GM18511 (cell line): ENCODE measurements at regions not wholly inside any gene's neighbourhood (a gene's known extent, or its start where the extent isn't known, plus 50 kb on each side); places are given as distances from the start of the nearest gene placed in this dataset.

ENCODE experiments used
- ATAC-seq: cut with Tn5 transposase; IDR thresholded peaks from one replicate; pipeline ENCODE4 v1.9.1; 2021; ENCODE audit warnings: mild to moderate bottlenecking, moderate library complexity; ENCODE audit not compliant: unreplicated experiment

DNA sequence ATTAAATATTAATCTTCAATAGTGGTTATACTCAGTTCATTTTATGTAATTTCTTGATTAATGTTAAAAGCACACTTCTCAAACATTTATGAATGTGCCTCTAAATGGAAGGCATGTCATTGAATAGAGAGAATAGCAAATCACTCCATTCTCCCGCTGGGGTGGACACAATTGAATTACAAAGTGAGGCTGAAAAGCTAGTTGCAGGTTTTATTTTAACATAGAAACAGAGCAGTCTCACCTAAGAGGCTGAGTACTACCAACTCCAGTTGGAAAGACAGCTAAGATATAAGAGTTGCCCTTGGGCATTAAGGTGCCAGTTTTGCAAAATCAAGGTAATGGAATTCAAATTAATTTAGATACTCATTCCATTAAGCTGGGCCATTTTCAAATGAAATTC lies 147.2 kb downstream of the PCSK1 start:
- no peak for ATAC-seq

DNA sequence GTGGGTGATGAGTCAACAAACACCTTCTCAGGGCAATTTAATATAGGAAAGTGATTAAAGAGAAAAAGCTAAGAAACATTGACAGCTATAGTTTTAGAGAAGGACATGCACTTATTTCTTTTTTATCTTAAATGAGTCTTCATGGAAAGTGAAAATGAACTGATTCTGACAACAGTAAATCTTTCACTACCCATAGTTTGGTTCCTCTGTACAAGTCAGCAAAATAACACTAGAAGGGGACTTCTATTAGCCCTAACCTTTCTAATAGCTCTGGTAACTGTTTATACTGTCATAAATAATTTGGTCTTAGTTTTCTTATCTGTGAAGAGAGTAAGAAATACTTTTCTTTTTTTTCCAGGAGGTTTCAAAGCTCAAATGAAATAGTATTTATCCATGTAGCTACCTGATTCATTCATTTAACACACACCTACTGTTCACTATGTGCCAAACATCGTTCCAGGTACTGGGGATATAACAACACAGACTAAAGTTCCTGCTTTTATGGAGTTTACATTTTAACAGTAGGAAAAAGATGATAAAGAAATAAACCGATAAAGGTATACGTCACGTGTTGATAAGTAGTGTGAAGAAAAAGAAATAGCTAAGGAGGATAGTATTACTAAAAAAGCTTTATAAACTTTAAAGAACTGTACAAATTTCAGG lies 148.2 kb downstream of the PCSK1 start:
- no peak for ATAC-seq

DNA sequence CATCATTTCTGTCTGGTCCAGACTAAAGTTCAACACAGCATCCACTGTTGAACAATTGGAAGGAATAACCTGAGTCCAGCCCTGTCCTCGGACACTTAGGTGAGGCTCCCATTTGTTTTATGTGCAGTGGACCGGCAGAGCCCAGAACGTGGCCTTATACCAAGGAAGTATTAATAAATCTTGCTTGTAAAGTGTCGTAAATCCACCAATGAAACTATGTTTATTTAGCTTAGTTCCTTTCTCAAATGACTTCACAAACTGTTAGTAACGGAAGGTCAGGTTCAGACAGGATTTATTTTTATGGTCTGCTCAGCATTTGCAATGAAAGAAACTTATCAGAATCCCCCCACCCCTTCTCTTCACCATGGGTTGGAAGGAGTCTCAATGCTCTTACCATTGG lies 149.5 kb downstream of the PCSK1 start:
- no peak for ATAC-seq

DNA sequence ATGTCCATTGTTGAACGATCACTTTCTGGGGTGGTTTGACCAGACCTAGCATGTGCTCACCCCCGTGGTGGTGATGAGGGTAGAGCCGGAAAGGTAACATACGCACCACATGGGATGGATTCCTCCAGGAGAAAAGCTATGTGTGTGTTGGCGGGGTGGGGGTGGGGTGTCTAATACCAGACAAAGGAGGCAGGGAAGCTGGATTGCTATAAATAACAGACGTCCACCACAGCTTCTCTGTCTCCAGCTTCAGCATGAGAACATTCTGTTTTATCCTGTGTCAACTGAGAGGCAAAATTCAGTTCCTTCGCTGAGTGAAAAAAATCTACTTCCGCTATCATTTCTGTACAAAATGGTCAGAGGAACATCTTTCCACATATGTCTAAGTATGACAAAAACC lies 151.0 kb downstream of the PCSK1 start:
- no peak for ATAC-seq

DNA sequence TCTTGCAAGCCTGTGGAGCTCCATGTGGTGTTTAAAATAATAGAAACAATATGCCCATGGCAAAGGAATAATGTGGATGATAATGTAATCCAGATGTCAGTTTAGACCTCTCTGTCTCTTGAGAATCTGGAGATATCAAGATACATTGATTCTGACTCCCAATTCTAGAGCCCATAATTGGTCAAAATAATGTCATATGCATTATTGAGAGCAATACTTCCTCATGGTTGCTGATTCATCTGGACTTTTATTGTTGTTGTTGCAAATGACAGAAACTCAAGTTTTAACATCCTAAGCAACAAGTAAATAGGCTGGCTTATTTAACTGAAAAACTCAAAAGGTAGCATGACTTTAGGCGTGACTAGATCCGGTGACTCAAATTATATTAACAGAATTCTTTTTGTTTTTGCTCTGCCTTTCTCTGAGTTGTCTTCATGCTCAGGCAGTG lies 152.1 kb downstream of the PCSK1 start:
- no peak for ATAC-seq

DNA sequence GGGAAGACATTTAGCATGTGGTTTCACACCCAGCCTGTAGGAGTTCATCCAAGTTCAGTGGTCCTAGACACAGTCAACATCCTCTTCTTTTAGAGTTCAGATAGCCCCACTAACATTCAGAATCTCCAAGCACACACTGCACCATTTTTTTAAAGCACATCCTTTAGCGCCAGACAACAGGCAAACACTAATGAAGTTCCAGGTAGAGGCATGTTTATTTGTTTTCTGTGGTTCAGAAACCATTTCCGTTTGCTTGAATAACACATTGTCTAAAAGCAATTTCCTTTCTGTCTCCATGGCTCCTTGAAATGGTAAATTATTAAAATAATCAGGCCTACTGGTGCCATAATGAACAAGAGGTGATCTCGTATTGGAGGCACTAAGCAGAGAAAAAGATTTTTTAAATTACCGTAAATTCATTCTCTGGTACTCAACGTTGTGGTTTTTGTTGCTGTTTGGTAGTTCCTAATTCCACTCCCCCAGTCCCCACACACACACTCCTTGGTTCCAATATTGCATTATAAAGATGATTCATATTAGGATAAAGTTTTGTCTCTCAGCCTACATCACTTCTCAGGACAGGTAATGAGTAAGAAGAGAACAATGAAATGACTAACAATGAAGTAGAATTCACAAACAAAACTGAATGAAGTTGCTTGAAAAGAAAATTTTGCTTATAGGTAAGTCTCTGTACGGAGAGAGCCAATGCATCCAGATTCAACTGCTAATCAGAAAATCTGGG lies 153.1 kb downstream of the PCSK1 start:
- peak; percentile 84 for ATAC-seq

DNA sequence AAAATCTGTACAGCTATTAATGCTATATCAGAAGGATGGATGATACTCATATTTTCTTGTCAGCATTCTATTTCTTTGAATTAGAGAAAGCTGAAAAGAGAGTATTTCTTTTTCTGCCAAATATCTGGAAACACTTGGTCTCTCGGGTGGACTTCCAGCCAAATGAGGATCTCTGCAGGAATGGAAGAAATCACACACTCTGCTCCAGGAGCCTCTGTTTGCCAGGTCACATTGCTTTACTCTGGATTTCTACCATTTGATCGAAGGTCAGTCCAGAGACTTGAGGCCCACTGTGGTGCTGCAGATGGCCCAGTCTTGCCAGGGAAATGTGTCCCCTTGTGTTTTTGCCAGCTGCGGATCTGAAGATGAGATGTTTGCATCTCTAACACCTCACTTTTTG lies 154.1 kb downstream of the PCSK1 start:
- no peak for ATAC-seq

DNA sequence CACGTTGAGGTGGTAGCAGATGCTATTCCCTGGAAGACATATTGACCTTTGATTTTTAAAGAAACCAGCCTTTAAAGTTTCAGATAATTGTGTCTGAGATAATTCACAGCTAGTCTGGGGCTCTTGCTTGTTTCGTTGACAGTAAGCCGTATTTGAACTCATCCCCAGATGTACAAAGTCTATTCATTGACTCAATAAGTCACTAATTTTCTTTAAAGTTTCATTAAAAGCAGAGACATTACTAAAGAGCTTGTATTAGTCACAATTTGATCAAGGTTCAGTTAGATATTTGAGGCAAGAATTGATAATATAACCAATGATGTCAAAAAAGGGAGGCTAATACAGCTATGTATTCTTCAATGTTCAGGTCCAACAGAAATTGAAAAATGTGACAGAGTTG lies 158.0 kb downstream of the PCSK1 start:
- no peak for ATAC-seq

DNA sequence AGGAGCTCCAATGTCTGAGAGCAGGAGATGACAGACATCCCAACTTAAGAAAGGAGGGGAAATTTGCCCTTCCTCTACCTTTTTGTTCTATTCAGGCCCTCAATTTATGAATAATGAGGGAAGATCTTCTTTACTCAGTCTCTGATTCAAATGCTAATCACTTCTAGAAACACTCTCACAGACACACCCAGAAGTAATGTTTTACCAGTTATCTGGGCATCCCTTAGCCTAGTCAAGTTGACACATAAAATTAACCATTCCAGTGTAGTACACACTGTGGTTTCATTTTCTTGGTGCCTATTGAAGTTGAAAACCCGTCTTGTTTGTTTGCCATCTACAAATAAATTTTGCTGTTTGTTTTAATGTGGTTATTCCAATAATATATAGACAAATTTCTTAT lies 167.6 kb downstream of the PCSK1 start:
- ATAC-seq = no peak

DNA sequence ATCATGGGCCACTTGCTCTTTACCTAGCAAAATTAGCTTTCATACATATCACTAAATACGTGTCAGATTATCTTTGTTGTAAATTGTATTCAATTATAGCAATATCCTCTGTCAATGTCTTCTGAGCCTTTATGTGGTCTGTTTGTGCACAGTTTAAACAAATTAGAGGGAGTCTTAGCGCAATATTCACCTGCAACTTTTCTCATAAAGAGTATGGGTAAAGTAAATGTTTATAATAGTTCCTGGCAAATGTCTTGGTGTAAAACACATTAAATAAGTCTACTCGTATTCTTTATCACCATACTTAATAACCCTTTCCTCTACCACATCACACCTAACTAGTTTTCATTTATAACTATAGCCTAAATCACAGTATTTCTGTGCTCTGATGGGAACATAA lies 169.0 kb downstream of the PCSK1 start:
- no peak for ATAC-seq

DNA sequence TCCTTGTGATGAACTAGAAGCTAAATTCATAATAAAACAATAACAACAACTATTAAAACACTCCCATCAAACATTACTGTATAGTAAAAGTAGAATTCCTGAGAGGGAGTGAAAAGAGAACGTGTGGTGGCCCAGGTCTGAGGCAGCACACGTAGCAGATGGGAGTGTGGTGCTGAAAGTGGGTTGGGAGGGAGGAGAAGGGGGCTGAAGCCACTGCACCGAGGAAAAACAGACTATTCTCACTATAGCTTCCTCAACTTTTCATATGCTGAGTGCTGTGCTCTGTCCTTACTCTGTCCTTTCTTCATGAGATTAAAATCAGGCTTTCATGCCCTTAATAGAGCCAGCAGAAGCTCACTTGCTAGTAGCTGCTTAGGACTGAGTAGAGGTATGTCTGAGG lies 170.9 kb downstream of the PCSK1 start:
- ATAC-seq = no peak

DNA sequence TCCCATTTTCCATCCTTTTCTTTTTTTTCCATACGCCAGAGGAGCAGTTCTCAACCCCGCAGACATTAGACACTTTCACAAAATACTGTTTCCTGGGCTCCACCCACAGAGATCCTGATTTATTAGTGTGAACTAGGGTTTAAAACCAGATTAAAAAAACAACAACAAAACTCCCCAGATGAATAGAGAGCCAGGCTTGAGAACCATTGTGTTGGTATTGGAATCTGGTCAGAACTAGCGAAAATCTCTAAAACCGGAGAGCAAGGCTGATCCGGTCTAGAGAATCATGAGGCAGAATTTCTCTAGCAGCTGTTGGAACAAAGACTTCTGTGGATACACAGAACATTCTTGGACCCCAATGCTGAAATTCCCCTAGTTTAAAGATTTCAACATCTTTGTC lies 173.0 kb downstream of the PCSK1 start:
- ATAC-seq = no peak

DNA sequence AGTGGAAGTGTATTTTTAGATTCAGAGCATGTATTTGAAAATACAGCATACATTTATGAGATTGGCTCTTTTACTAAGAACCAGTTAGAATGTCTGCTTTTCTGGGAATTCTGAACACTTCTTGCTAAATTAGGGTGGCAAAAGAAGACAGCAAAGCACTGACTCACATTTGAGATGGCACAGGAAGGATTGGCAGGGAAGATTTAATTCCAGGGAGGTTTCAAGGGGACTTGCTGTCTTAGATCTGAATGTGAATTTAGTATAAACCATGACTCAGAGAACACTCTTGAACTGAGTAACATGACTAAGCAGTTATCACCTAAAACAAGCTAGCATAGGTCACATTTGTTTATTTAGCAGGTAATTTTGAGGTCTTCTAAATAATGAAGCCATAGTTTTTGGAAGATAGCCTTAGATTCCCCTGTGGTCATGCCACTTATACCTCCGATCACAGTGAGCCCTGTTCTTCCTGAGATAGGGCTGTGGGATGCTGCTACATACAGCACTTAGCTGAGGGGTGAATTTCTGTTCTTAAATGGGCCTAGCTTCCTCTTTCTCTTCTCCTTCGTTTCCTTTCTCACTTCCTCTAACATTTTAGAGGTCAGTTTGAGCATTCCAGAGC lies 173.8 kb downstream of the PCSK1 start:
- ATAC-seq = peak; percentile 78

DNA sequence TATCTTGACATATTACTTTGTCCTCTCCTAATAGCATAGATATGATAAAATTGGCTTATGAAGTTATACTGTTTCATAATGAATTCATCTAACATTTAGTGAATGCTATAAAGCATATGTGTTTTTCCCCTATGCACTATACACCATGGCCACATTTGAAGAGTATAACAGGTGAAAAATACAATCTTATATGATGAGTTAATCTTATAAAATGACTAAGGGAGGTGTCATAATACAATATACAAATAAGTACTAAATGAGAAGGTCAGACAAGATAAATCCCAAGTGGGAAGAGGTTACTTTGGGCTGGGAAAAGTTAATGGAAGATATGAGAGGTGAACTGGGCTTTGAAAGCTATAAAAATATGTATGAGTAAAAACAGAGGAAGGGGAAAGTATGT lies 174.4 kb downstream of the PCSK1 start:
- ATAC-seq = no peak

DNA sequence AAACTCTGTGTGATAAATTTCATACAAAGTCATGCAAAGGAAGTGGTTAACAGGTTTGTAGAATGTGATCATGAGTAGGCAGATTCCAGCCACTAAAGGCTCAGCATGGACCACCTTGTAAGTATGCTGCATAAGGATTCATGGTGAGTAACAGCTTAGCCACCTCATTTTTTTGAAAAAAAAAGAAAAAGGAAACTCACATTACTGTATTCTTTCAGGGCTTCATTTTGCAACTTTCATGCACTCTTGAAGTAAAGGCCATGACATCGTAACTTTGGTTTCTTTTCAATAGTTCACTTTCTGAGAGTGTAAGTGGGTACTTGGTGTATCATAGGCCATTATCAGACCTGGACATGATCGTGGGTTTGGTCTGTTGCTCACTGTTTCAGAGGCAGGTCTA lies 175.1 kb downstream of the PCSK1 start:
- ATAC-seq = no peak

DNA sequence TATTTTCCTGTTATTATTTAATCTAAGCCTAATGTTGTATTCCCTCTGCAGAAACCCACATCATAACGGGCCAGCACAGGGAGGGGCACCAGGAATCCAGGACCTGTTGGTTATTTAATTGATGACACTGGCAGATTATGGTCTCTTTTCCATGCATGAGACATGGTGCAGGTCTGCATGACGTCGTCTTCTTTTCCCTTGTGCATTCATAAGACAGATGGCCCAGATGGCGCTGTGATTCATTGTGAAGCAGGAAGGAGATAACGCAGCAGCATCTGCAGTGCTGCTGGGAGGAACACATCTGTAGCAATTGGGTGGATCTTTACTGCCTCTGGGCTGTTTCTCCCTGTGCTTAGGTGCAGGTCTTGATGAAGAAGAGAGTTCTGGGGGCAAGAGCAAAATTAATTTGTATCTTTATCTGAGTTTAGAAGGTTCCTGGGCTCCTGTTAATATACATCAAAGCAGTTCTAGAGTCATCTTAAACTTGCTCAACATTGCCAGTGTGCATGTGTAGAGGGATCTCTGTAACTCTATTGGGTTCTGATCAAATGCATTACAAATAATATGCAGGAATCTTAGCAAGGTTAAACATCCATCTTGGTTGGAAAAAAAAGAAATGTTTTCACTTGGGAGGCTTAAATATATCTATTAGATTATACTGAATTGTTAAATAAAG lies 176.1 kb downstream of the PCSK1 start:
- ATAC-seq = no peak

DNA sequence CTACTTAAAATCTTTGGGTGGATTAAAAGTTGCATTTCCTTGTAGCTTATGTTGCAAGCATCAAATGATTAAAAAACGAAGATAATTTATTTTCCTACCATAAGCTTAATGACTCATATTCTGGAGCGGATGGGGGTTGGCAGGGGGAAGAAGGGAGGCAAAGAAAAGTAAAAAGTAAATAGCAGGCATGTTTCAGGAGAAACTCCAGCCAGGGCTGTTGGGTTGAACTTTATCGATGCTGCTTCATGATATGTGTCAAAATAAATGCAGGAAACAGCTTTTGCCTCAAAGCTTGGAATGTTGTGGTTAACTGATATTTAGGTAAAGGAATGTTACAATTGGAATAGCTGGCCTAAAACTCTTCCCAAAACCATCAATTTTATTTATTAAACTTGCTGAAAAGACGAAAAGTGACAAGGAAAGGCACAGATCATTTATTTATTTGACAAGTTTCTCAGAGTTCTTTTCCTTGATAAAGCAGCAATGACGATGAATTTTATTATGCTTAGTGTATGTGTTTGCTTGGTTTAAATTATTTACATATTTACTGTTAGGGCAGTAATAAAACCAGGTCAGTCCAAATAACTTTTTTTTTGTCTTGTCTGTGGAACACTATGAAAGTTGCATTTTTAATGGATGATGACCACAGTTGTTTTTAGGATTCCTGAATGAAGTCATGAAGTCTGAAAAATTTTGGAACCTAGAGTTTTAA lies 177.9 kb downstream of the PCSK1 start:
- ATAC-seq = no peak

DNA sequence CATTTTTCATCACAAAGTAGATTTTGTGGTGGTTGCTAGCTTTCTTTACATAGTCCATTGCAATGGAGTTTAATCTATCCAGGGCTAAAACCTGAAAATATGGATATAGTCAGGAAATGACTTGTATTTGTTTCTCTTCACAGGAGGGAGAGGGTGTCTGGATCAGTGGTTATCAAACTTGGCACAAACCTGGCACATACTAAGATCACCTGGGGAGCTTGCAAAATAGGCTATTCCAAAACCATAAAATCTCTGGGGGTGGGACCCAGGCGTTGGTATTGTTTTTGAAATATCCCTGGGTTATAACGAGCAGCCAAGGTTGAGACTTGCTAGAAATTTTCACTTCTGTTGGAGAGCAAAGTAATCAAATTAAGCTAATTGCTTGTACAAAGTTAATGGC lies 179.9 kb downstream of the PCSK1 start:
- ATAC-seq = no peak

DNA sequence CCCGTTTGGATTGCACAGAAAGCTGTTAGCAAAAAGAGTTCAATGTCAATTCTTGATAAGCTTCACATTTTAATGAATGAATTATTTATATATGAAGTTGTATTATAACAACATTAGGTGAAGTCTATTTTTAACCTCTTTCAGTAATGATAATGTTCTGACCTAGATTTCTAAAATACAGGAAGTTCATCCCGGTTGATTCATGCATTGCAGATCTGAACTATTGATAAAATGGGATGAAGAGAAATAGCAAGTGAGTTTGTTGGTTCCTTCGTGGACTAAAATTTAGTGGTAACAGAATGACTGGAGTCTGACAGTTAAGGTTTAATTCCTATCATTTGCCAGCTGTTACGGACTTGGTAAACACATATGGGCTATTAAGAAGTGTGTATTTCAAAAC lies 180.5 kb downstream of the PCSK1 start:
- no peak for ATAC-seq

DNA sequence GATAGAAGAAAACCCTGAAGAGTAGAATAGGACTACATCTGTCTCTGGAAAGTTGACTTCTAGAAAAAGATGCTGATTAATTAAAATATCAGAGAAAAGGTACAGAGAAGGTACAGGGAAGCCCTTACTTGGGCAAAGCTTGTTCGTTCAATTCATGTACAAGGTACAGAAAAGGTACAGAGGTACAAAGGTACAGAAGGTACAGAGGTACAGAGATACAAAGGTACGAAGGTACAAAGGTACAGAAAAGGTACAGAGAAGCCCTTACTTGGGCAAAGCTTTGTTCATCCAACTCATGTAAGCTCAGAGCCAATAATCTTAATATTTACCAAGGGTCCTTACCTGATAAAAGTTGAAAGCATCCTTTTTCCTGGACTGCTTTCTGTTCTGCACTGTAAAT lies 182.3 kb downstream of the PCSK1 start:
- ATAC-seq = no peak

DNA sequence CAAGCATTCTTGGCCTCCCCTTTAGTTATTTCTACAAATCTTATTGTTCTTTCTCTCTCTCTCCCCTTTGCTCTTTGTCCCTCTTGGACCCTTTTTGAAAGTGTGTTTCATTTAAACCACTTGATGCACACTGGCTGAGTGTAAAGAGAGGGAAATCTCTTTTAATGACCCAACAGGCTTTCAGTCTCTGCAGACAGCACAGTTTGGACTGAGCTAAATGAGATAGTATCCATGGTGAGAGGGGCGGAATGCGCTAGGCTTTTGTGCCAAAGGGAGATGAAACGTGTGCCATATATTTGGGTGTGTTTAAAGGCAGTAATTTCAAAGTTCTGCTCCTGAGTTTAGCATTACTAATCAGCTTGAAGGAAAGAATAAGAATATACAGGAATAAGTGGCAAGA lies 184.9 kb downstream of the PCSK1 start:
- ATAC-seq = no peak
